ENCODE measurements at regions not wholly inside any gene's neighbourhood (a gene's known extent, or its start where the extent isn't known, plus 50 kb on each side); places are given as distances from the start of the nearest gene placed in this dataset.

GRCh38 chr5:155418960-155419579, 405.5 kb downstream of the KIF4B start:
- DNase-seq, result no peak

- DNase-seq, result no peak
Observed at GRCh38 chr5:155430192-155430591, 416.6 kb downstream of the KIF4B start.

- no peak for DNase-seq
Observed at GRCh38 chr5:155434267-155434666, 420.7 kb downstream of the KIF4B start.

- no peak for DNase-seq
Observed at GRCh38 chr5:155434681-155435080, 421.1 kb downstream of the KIF4B start.

GRCh38 chr5:155441849-155442248, 428.3 kb downstream of the KIF4B start:
- no peak for DNase-seq

GRCh38 chr5:155451106-155451505, 437.6 kb downstream of the KIF4B start:
- DNase-seq, result no peak

- no peak for DNase-seq
Observed at GRCh38 chr5:155455791-155456514, 442.4 kb downstream of the KIF4B start.

- DNase-seq, result no peak
Observed at GRCh38 chr5:155459889-155460500, 446.4 kb downstream of the KIF4B start.

GRCh38 chr5:155460501-155460931, 447.0 kb downstream of the KIF4B start:
- no peak for DNase-seq

- DNase-seq, result no peak
Observed at GRCh38 chr5:155461304-155461703, 447.7 kb downstream of the KIF4B start.

GRCh38 chr5:155466851-155467250, 453.3 kb downstream of the KIF4B start:
- DNase-seq, result no peak

- DNase-seq, result no peak
Observed at GRCh38 chr5:155471027-155471426, 457.5 kb downstream of the KIF4B start.

- DNase-seq, result no peak
Observed at GRCh38 chr5:155472780-155473179, 459.2 kb downstream of the KIF4B start.

- DNase-seq, result no peak
Observed at GRCh38 chr5:155475318-155475717, 461.8 kb downstream of the KIF4B start.

GRCh38 chr5:155480731-155481131, 467.2 kb downstream of the KIF4B start:
- DNase-seq, result no peak

- no peak for DNase-seq
Observed at GRCh38 chr5:155481182-155481581, 467.6 kb downstream of the KIF4B start.

GRCh38 chr5:155482428-155482827, 468.9 kb downstream of the KIF4B start:
- no peak for DNase-seq

- no peak for DNase-seq
Observed at GRCh38 chr5:155485386-155485785, 471.8 kb downstream of the KIF4B start.

- DNase-seq, result no peak
Observed at GRCh38 chr5:155489949-155490348, 476.4 kb downstream of the KIF4B start.

- DNase-seq, result no peak
Observed at GRCh38 chr5:155492191-155492590, 478.6 kb downstream of the KIF4B start.

- DNase-seq, result no peak
Observed at GRCh38 chr5:155504606-155505005, 491.1 kb downstream of the KIF4B start.

GRCh38 chr5:155507363-155507762, 493.8 kb downstream of the KIF4B start:
- DNase-seq, result no peak

GRCh38 chr5:155508673-155509072, 495.1 kb downstream of the KIF4B start:
- DNase-seq, result no peak

GRCh38 chr5:155512329-155512728, 498.8 kb downstream of the KIF4B start:
- no peak for DNase-seq

Data from CD4-positive, alpha-beta T cell treated with Interleukin-1 beta for 1 hour (primary cell).